Fibroblast of villous mesenchyme (primary cell): ENCODE measurements at regions not wholly inside any gene's neighbourhood (a gene's known extent, or its start where the extent isn't known, plus 50 kb on each side); places are given as distances from the start of the nearest gene placed in this dataset.

Experiments used
- DNase-seq: peaks from one replicate; pipeline ENCODE4 v3.0.0-alpha.2; 2010; ENCODE audit warnings: low read depth
- H3K4me3 ChIP-seq: 2 replicates; pipeline ENCODE4 v1.5.1; 2011; ENCODE audit warnings: low read depth, mild to moderate bottlenecking, low read length
- TF ChIP-seq, protein P1 (sequence below): IDR thresholded peaks from 2 replicates; pipeline ENCODE4 v1.5.1; 2012; ENCODE audit warnings: low read depth, mild to moderate bottlenecking, low read length; ENCODE audit not compliant: insufficient read depth

- no peak for DNase-seq
- no peak overlapping the region for H3K4me3 ChIP-seq
- TF ChIP-seq, protein P1, sequence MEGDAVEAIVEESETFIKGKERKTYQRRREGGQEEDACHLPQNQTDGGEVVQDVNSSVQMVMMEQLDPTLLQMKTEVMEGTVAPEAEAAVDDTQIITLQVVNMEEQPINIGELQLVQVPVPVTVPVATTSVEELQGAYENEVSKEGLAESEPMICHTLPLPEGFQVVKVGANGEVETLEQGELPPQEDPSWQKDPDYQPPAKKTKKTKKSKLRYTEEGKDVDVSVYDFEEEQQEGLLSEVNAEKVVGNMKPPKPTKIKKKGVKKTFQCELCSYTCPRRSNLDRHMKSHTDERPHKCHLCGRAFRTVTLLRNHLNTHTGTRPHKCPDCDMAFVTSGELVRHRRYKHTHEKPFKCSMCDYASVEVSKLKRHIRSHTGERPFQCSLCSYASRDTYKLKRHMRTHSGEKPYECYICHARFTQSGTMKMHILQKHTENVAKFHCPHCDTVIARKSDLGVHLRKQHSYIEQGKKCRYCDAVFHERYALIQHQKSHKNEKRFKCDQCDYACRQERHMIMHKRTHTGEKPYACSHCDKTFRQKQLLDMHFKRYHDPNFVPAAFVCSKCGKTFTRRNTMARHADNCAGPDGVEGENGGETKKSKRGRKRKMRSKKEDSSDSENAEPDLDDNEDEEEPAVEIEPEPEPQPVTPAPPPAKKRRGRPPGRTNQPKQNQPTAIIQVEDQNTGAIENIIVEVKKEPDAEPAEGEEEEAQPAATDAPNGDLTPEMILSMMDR, result no peak
Measured at GRCh38 chr10:129165076-129165720, 301.8 kb upstream of the MGMT start.

DNA sequence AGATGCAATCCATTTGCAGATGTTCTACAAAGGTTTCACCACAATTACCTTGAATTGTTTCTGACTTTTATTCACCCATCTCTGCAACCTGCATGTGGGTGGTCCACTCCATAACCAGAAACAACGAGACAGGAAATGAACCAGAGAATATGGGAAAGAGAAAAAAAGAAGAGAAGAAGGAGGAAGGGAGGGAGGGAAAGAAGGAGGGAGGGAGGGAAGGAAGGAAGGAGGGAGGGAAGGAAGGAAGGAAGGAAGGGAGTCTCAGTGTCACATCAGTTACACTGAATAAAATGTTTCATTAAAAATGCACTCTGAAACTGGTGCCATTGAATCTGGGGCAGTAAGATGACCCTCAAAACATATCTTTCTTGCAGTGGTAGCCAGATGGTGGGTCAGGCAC is 301.3 kb upstream of the MGMT start:
- TF ChIP-seq, protein P1, result no peak
- no peak overlapping the region for H3K4me3 ChIP-seq
- no peak for DNase-seq

- TF ChIP-seq, protein P1, result no peak
- DNase-seq, result no peak
- no peak overlapping the region for H3K4me3 ChIP-seq
Measured at GRCh38 chr10:129168660-129169059, 298.4 kb upstream of the MGMT start.

DNA sequence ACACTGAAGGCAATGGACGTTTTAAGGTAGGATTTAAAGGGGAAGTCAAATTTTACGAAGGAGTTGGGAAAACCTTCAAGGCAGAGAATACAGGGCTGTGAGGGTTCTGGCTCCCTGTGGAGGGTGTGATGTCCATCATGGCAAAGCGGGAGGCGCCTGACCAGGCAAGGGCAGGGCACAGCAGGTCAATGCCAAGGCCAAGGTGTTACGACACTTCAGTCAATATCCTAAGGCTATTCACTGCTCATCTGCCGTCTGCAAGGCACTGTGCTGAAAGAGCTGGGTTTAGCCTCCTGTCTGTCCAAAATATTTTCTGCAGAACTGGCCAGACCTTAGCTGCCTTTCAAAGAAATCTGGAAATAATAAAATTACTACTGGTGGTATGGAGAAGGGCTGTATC is 297.9 kb upstream of the MGMT start:
- DNase-seq, result no peak
- H3K4me3 ChIP-seq, result no peak overlapping the region
- TF ChIP-seq, protein P1, result no peak

GRCh38 chr10:129170812-129171211 is 296.2 kb upstream of the MGMT start:
- no peak for DNase-seq

GRCh38 chr10:129171812-129172211 is 295.2 kb upstream of the MGMT start:
- DNase-seq, result no peak
- TF ChIP-seq, protein P1, result no peak
- H3K4me3 ChIP-seq, result no peak overlapping the region

More at GRCh38 chr10:129170812-129171211, 296.2 kb upstream of the MGMT start:
- TF ChIP-seq, protein P1, result no peak
- no peak overlapping the region for H3K4me3 ChIP-seq
